ENCODE measurements at regions not wholly inside any gene's neighbourhood (a gene's known extent, or its start where the extent isn't known, plus 50 kb on each side); places are given as distances from the start of the nearest gene placed in this dataset.

DNA sequence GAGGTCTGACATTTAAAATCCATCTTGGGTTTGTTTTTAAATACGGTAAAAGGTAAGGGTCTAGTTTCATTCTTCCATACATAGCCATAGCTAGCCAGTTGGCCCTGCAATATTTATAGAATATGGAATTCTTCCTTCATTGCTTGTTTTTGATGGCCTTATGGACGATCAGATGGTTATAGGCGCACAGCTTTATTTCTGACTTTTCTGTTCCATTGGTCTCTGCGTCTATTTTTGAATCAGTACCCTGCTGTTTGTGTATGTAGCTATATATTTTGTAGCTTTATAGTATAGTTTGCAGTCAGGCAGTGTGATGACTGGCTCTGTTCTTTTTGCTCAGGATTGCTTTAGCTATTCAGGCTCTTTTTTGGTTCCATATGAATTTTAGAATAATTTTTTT lies 366.8 kb upstream of the MIS18BP1 start:
- TF ChIP-seq, protein P1, sequence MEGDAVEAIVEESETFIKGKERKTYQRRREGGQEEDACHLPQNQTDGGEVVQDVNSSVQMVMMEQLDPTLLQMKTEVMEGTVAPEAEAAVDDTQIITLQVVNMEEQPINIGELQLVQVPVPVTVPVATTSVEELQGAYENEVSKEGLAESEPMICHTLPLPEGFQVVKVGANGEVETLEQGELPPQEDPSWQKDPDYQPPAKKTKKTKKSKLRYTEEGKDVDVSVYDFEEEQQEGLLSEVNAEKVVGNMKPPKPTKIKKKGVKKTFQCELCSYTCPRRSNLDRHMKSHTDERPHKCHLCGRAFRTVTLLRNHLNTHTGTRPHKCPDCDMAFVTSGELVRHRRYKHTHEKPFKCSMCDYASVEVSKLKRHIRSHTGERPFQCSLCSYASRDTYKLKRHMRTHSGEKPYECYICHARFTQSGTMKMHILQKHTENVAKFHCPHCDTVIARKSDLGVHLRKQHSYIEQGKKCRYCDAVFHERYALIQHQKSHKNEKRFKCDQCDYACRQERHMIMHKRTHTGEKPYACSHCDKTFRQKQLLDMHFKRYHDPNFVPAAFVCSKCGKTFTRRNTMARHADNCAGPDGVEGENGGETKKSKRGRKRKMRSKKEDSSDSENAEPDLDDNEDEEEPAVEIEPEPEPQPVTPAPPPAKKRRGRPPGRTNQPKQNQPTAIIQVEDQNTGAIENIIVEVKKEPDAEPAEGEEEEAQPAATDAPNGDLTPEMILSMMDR (IDR thresholded peaks at IDR 0.05): no peak
- TF ChIP-seq POLR2AphosphoS5 (IDR thresholded peaks at IDR 0.05): no peak
